ENCODE measurements at regions not wholly inside any gene's neighbourhood (a gene's known extent, or its start where the extent isn't known, plus 50 kb on each side); places are given as distances from the start of the nearest gene placed in this dataset.

DNA sequence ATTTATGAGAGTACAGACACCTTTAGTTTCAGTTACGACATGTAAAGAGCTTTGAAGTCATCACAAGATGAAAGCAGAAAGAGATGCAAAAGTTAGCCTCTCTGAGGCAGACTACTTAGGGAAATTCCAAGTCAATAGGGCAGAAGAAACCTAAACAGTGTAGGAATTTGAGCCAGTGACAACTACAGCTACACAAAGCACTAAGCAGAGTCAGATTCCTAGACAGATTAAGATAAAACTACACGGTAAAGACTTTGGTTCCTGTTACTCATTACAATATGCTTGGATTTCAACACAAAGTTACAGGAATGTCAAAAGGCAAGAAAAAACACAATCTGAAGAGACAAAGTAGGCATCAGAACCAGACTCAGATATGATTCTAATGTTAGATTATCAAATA is 1302.3 kb downstream of the FSCB start:
- TF ChIP-seq, protein P1, sequence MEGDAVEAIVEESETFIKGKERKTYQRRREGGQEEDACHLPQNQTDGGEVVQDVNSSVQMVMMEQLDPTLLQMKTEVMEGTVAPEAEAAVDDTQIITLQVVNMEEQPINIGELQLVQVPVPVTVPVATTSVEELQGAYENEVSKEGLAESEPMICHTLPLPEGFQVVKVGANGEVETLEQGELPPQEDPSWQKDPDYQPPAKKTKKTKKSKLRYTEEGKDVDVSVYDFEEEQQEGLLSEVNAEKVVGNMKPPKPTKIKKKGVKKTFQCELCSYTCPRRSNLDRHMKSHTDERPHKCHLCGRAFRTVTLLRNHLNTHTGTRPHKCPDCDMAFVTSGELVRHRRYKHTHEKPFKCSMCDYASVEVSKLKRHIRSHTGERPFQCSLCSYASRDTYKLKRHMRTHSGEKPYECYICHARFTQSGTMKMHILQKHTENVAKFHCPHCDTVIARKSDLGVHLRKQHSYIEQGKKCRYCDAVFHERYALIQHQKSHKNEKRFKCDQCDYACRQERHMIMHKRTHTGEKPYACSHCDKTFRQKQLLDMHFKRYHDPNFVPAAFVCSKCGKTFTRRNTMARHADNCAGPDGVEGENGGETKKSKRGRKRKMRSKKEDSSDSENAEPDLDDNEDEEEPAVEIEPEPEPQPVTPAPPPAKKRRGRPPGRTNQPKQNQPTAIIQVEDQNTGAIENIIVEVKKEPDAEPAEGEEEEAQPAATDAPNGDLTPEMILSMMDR (IDR thresholded peaks at IDR 0.05) = no peak
- no peak for TF ChIP-seq EP300 (IDR thresholded peaks at IDR 0.05)
- TF ChIP-seq JUNB (IDR thresholded peaks at IDR 0.05) = no peak
- no peak for TF ChIP-seq ZNF302 (CRISPR knock-in tag; IDR thresholded peaks at IDR 0.05)
- TF ChIP-seq FOXS1 (CRISPR knock-in tag; IDR thresholded peaks at IDR 0.05) = no peak
- TF ChIP-seq POLR2A (IDR thresholded peaks at IDR 0.05; ENCODE audit: low read length) = no peak
- no peak for TF ChIP-seq MYC (IDR thresholded peaks at IDR 0.05; ENCODE audit: borderline replicate concordance, low read length)
- TF ChIP-seq, protein P2, sequence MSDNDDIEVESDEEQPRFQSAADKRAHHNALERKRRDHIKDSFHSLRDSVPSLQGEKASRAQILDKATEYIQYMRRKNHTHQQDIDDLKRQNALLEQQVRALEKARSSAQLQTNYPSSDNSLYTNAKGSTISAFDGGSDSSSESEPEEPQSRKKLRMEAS (IDR thresholded peaks at IDR 0.05) = no peak
- TF ChIP-seq RNF2 (IDR thresholded peaks at IDR 0.05; ENCODE audit: borderline replicate concordance, low read depth) = no peak
- no peak for TF ChIP-seq BHLHE40 (IDR thresholded peaks at IDR 0.05; ENCODE audit: low read depth, low read length)
- TF ChIP-seq, protein P3, sequence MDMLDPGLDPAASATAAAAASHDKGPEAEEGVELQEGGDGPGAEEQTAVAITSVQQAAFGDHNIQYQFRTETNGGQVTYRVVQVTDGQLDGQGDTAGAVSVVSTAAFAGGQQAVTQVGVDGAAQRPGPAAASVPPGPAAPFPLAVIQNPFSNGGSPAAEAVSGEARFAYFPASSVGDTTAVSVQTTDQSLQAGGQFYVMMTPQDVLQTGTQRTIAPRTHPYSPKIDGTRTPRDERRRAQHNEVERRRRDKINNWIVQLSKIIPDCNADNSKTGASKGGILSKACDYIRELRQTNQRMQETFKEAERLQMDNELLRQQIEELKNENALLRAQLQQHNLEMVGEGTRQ (IDR thresholded peaks at IDR 0.05) = no peak
